ENCODE measurements at regions not wholly inside any gene's neighbourhood (a gene's known extent, or its start where the extent isn't known, plus 50 kb on each side); places are given as distances from the start of the nearest gene placed in this dataset.

DNA sequence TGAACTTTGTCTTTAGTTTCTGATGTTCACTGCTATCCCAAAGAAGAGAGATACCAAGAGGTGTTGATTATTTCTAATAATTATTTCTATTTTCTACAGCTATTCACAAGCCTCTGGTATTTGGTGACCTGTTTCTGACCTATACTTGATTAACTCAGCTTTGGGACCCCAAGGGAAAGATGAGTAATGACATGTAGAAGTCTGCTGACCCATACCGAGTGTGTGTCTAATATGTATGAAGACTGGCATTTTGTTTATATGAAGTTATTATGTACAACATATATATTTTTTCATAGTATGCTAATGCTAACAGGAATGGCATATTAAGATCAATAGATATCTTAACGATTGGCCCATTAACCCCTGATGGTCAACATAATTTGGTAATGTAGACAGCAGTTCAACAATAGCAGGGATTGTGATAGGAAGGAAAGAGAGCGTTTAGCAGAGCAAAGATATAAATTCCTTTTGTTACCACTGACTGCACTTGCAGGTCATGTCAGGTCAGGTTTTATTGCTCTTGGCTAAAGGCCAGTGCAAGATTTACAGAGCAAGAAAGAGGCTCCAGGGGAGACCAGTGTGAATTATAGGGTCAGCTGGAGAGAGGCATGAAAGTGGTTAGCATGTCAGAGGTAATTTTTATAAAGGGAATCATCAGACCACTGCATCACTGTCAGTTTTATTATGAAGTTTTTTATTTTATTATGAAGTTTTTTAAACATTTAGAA is 94.7 kb upstream of the DIPK2B start:
- DNase-seq (ENCODE audit: low read depth), result no peak

DNA sequence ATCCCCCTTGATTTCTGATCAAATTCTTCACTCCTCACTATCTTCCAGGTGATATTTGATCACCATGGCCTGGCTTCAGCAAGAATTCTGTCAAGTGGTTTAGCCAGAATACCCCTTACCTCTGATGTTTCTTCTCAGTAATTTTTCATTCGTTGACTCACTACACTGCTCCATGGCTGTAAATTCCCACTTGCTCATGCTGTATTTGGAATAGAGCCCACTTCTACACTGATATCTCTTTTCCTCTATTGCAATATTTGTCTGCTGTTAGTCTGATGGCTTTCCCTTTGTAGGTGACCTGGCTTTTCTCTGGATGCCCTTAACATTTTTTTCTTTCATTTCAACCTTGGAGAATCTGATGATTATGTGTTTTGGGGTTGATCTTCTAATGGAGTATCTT is 73.9 kb upstream of the DIPK2B start:
- DNase-seq (ENCODE audit: low read depth), result no peak

- no peak for DNase-seq (ENCODE audit: low read depth)
Observed at GRCh38 chrX:45267007-45267406, 66.3 kb upstream of the DIPK2B start.

DNA sequence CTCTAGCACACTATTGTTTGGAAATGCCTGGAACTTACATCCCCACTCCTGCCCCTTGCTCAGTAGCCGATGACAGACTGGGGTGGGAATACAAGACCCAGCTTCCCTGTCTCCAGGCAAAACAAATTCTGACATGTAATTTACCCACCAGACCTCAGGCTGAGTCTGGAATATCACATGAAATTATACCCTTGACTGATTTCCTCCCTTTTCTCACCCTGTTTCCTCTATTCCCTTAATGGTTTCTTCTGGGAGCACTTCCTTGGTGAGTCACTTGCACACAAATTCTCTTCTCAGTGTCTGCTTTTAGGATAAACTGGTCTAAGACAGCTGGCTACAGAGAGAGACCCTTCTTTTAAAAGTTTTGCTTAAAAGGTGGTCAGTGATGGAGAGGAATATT is 65.8 kb upstream of the DIPK2B start:
- no peak for DNase-seq (ENCODE audit: low read depth)

- no peak for DNase-seq (ENCODE audit: low read depth)
Observed at GRCh38 chrX:45264865-45265264, 64.2 kb upstream of the DIPK2B start.

DNA sequence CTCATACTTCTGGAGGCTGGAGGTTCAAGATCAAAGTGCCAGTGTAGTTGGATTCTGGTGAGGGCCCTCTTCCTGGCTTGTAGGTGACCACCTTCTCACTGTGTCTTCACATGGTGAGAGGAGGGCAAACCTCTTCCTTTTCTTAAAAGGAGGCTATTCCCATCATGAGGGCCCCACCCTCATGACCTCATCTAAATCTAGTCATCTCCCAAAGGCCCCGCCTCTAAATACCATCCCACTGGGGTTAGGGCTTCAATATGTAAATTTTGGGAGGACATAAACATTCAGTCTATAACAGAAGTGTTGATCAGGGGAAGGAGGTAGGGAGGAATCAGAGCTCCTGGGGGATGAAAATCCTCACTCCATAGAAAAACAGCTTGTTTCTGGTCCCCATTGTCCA is 60.8 kb upstream of the DIPK2B start:
- no peak for DNase-seq (ENCODE audit: low read depth)

- DNase-seq (ENCODE audit: low read depth), result no peak
Observed at GRCh38 chrX:45261005-45261404, 60.3 kb upstream of the DIPK2B start.

DNA sequence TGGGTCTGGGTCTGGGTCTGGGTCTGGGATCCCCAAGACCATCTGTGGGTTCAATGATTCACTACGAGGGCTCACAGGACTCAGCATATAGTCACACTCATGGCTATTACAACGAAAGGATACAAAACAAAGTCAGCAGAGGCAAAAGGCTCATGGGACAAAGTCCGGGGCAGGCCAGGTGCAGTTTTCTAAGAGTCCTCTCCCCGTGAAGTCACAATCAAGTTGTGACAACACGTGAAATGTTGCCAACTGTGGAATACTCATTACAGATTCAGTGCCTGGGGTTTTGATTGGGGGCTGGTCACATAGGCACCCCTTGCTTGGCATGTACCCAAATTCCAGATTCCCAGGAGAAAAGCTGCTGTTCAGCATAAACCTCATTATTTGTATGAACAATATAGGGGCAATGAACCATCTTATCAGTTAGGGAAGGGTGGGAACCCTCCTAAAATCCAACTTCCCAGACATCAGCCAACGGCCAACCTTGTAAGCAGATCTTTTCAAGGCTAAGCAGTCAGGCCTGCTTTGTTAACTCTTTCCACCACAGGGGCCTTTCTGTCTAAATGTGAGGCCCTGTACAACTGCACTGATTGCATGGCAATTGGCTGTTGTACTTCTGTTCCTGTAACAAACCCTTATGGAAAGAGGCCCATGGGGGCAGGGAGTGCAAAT is 58.2 kb upstream of the DIPK2B start:
- no peak for DNase-seq (ENCODE audit: low read depth)
